H9 (cell line): ENCODE measurements at regions not wholly inside any gene's neighbourhood (a gene's known extent, or its start where the extent isn't known, plus 50 kb on each side); places are given as distances from the start of the nearest gene placed in this dataset.

Experiments
- DNase-seq: peaks from one replicate; pipeline ENCODE4 v3.0.0-alpha.2; 2017
- H2AFZ ChIP-seq: one replicate; pipeline ENCODE4 v1.6.1; 2013; ENCODE audit warnings: mild to moderate bottlenecking, low read length, control low read depth, moderate library complexity
- H2AK5ac ChIP-seq: 2 replicates; pipeline ENCODE4 v1.6.1; 2013; ENCODE audit warnings: low read length, control low read depth, mixed read lengths; ENCODE audit not compliant: insufficient read length
- H2BK120ac ChIP-seq: one replicate; pipeline ENCODE4 v1.6.1; 2013; ENCODE audit warnings: low read depth, mild to moderate bottlenecking, low read length, control low read depth, inconsistent platforms; ENCODE audit not compliant: poor library complexity, severe bottlenecking
- H2BK12ac ChIP-seq: 2 replicates; pipeline ENCODE4 v1.6.1; 2013; ENCODE audit warnings: low read length, control low read depth, mixed read lengths, low read depth; ENCODE audit not compliant: insufficient read length
- H2BK15ac ChIP-seq: 2 replicates; pipeline ENCODE4 v1.6.1; 2013; ENCODE audit warnings: low read depth, low read length, control low read depth
- H2BK20ac ChIP-seq: one replicate; pipeline ENCODE4 v1.6.1; 2013; ENCODE audit warnings: low read depth, mild to moderate bottlenecking, low read length, control low read depth, inconsistent platforms; ENCODE audit not compliant: poor library complexity, severe bottlenecking
- H2BK5ac ChIP-seq: 2 replicates; pipeline ENCODE4 v1.6.1; 2013; ENCODE audit warnings: low read length, control low read depth, mixed read lengths; ENCODE audit not compliant: insufficient read length
- H3K14ac ChIP-seq: 2 replicates; pipeline ENCODE4 v1.6.1; 2013; ENCODE audit warnings: low read length, control low read depth; ENCODE audit not compliant: insufficient read depth
- H3K18ac ChIP-seq: 2 replicates; pipeline ENCODE4 v1.6.1; 2013; ENCODE audit warnings: low read depth, mild to moderate bottlenecking, mixed read lengths, low read length, control low read depth; ENCODE audit not compliant: insufficient read length
- H3K23ac ChIP-seq: 2 replicates; pipeline ENCODE4 v1.6.1; 2013; ENCODE audit warnings: low read length, control low read depth, mixed read lengths, low read depth; ENCODE audit not compliant: insufficient read length
- H3K23me2 ChIP-seq: 2 replicates; pipeline ENCODE4 v1.6.1; 2013; ENCODE audit warnings: low read depth, mild to moderate bottlenecking, mixed read lengths, low read length, control low read depth; ENCODE audit not compliant: insufficient read length, poor library complexity, severe bottlenecking
- H3K27ac ChIP-seq: 2 replicates; pipeline ENCODE4 v1.5.1; 2013; ENCODE audit warnings: low read length, control low read depth, mixed read lengths, low read depth; ENCODE audit not compliant: insufficient read length
- H3K27me3 ChIP-seq: 2 replicates; pipeline ENCODE4 v1.6.1; 2013; ENCODE audit warnings: low read length, control low read depth, inconsistent platforms; ENCODE audit not compliant: insufficient read depth
- H3K4ac ChIP-seq: 2 replicates; pipeline ENCODE4 v1.6.1; 2013; ENCODE audit warnings: low read depth, mild to moderate bottlenecking, control low read depth, inconsistent platforms, low read length, moderate library complexity
- H3K4me1 ChIP-seq: 2 replicates; pipeline ENCODE4 v1.6.1; 2013; ENCODE audit warnings: low read length, control low read depth, inconsistent platforms; ENCODE audit not compliant: insufficient read depth
- H3K4me2 ChIP-seq: 2 replicates; pipeline ENCODE4 v1.6.1; 2013; ENCODE audit warnings: low read length, control low read depth, mixed read lengths; ENCODE audit not compliant: insufficient read length, insufficient read depth
- H3K56ac ChIP-seq: 2 replicates; pipeline ENCODE4 v1.6.1; 2013; ENCODE audit warnings: low read depth, mild to moderate bottlenecking, mixed read lengths, low read length, control low read depth; ENCODE audit not compliant: insufficient read length
- H3K79me1 ChIP-seq: 2 replicates; pipeline ENCODE4 v1.6.1; 2013; ENCODE audit warnings: low read depth, mild to moderate bottlenecking, moderate library complexity, low read length, control low read depth, inconsistent platforms; ENCODE audit not compliant: insufficient read depth, poor library complexity, severe bottlenecking
- H3K79me2 ChIP-seq: 2 replicates; pipeline ENCODE4 v1.6.1; 2013; ENCODE audit warnings: low read length, control low read depth, inconsistent platforms; ENCODE audit not compliant: insufficient read depth
- H3K9ac ChIP-seq: 2 replicates; pipeline ENCODE4 v1.6.1; 2013; ENCODE audit warnings: low read length, control low read depth, mixed read lengths; ENCODE audit not compliant: insufficient read length; ENCODE audit errors: extremely low read depth
- H3K9me3 ChIP-seq: one replicate; pipeline ENCODE4 v1.6.1; 2013; ENCODE audit warnings: low read depth, low read length, inconsistent platforms; ENCODE audit not compliant: control insufficient read depth
- H3T11ph ChIP-seq: one replicate; pipeline ENCODE4 v1.6.1; 2013; ENCODE audit warnings: mild to moderate bottlenecking, low read length, control low read depth, inconsistent platforms
- H4K20me1 ChIP-seq: one replicate; pipeline ENCODE4 v1.6.1; 2013; ENCODE audit not compliant: control insufficient read depth, insufficient read length, insufficient read depth
- H4K5ac ChIP-seq: 2 replicates; pipeline ENCODE4 v1.6.1; 2013; ENCODE audit warnings: low read depth, mild to moderate bottlenecking, mixed read lengths, low read length, control low read depth; ENCODE audit not compliant: insufficient read length
- H4K8ac ChIP-seq: replicated peaks from 2 replicates; pipeline ENCODE4 v1.6.1; 2013; ENCODE audit warnings: low read length, control low read depth, mixed read lengths, low read depth; ENCODE audit not compliant: insufficient read length
- H4K91ac ChIP-seq: 2 replicates; pipeline ENCODE4 v1.6.1; 2013; ENCODE audit warnings: low read depth, mild to moderate bottlenecking, moderate library complexity, mixed read lengths, low read length, control low read depth; ENCODE audit not compliant: insufficient read length
- H3K27ac Mint-ChIP-seq, 3 experiments: 2 replicates in 2 of 3; 3 replicates in 1 of 3; pipeline ENCODE4 v1.8.0; 2020 to 2021; ENCODE audit warnings: mixed read lengths in 3 of 3, mild to moderate bottlenecking in 1 of 3, moderate library complexity in 1 of 3
- H3K27me3 Mint-ChIP-seq: 2 replicates; pipeline ENCODE4 v1.8.0; 2021; ENCODE audit warnings: low read depth, mild to moderate bottlenecking, moderate library complexity, mixed read lengths
- H3K36me3 Mint-ChIP-seq, 3 experiments: 2 replicates in 2 of 3; 3 replicates in 1 of 3; pipeline ENCODE4 v1.8.0; 2020 to 2021; ENCODE audit warnings: low read depth in 3 of 3, mixed read lengths in 3 of 3; ENCODE audit not compliant: insufficient read depth in 1 of 3
- H3K4me1 Mint-ChIP-seq, 2 experiments: 2 replicates each; pipeline ENCODE4 v1.8.0; 2020; ENCODE audit warnings: mixed read lengths in 2 of 2
- H3K4me3 Mint-ChIP-seq, 2 experiments: 2 replicates in 1 of 2; 3 replicates in 1 of 2; pipeline ENCODE4 v1.8.0; 2020 to 2021; ENCODE audit warnings: mild to moderate bottlenecking in 2 of 2, mixed read lengths in 2 of 2, moderate library complexity in 1 of 2
- H3K9me3 Mint-ChIP-seq, 2 experiments: 2 replicates in 1 of 2; 3 replicates in 1 of 2; pipeline ENCODE4 v1.8.0; 2020; ENCODE audit warnings: mild to moderate bottlenecking in 2 of 2, mixed read lengths in 2 of 2, moderate library complexity in 1 of 2
- WGBS: extraction: QIAGEN DNeasy Blood & Tissue Kit; methylation state at CpG from one replicate; pipeline ENCODE4 v1.1.7; 2013; ENCODE audit warnings: missing lambda C conversion rate, low lambda C conversion rate, mixed read lengths; ENCODE audit not compliant: insufficient read length; ENCODE audit errors: extremely low coverage; 5-methylcytosine and 5-hydroxymethylcytosine counted together
- TF ChIP-seq, protein P1 (sequence below): fragments of 200-600 bp; sonication (generic); conservative IDR thresholded peaks from 3 replicates; pipeline ENCODE4 v1.8.0; 2021; ENCODE audit warnings: antibody characterized with exemption, mild to moderate bottlenecking

DNA sequence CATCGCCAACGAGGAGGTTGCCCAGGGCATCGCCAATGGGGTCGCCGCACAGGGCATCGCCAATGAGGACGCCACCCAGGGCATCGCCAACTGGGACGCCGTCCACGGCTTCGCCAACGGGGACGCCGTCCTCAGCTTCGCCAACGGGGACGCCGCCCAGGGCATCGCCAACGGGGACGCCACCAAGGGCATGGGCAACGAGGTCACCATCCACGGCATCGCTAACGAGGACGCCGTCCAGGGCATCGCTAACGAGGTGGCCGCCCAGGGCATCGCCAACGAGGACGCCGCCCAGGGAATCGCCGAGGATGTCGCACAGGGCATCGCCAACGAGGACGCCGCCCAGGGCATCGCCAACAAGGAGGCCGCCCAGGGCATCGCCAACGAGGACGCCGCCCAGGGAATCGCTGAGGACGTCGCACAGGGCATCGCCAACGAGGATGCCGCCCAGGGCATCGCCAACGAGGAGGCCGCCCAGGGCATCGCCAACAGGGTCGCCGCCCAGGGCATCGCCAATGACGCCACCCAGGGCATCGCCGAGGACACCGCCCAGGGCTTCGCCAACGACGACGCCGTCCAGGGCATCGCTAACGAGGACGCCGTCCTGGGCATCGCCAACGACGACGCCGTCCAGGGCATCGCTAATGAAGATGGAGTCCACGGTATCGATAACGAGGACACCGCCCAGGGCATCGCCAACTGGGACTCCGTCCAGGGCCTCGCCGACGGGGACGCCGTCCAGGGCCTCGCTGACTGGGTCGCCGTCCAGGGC, 945.7 kb downstream of the TUBA3C start:
- Histone ChIP-seq H4K20me1 (no peaks in the 10 kb centered on the region), H3K4ac (no peak overlapping the region), H4K91ac (no peak overlapping the region), H4K8ac (no peak overlapping the region), H2BK12ac (no peak overlapping the region), H3K23ac (no peak overlapping the region), H2AFZ (no peak overlapping the region), H3K79me1 (no peaks in the 10 kb centered on the region), H3K14ac (no peak overlapping the region), H3K56ac (no peak overlapping the region), H3K79me2 (no peaks in the 10 kb centered on the region), H3T11ph (no peak overlapping the region), H3K9ac (no peak overlapping the region), H3K23me2 (no peaks in the 10 kb centered on the region), H3K18ac (no peak overlapping the region), H3K4me1 (no peaks in the 10 kb centered on the region), H2BK15ac (no peak overlapping the region), H3K4me2 (no peak overlapping the region), H2BK5ac (no peak overlapping the region), H3K27ac (no peak overlapping the region), H4K5ac (no peak overlapping the region), H2BK120ac (no peak overlapping the region), H3K9me3 (peaks cover 77% of the 10 kb centered on the region), H2AK5ac (no peak overlapping the region), H2BK20ac (no peak overlapping the region), H3K27me3 (no peaks in the 10 kb centered on the region)
- H3K27me3 Mint-ChIP-seq: no peaks in the 10 kb centered on the region
- DNase-seq: no peak
- TF ChIP-seq, protein P1, sequence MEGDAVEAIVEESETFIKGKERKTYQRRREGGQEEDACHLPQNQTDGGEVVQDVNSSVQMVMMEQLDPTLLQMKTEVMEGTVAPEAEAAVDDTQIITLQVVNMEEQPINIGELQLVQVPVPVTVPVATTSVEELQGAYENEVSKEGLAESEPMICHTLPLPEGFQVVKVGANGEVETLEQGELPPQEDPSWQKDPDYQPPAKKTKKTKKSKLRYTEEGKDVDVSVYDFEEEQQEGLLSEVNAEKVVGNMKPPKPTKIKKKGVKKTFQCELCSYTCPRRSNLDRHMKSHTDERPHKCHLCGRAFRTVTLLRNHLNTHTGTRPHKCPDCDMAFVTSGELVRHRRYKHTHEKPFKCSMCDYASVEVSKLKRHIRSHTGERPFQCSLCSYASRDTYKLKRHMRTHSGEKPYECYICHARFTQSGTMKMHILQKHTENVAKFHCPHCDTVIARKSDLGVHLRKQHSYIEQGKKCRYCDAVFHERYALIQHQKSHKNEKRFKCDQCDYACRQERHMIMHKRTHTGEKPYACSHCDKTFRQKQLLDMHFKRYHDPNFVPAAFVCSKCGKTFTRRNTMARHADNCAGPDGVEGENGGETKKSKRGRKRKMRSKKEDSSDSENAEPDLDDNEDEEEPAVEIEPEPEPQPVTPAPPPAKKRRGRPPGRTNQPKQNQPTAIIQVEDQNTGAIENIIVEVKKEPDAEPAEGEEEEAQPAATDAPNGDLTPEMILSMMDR: no peak
- H3K27ac Mint-ChIP-seq: no peak overlapping the region
- no peak overlapping the region for H3K4me3 Mint-ChIP-seq
- H3K9me3 Mint-ChIP-seq: peaks cover 56 to 81% of the 10 kb centered on the region in 2 experiments
- peaks cover 3 to 6% (median 6%) of the 10 kb centered on the region in 3 experiments; a peak in 5 of 7 replicates for H3K36me3 Mint-ChIP-seq
- no peaks in the 10 kb centered on the region for H3K4me1 Mint-ChIP-seq
- WGBS: no CpG with 5 or more reads among the region's 94 CpGs
